Activated CD8-positive, alpha-beta T cell treated with anti-CD3 and anti-CD28 coated beads, Interleukin-2, amount 10 ng/mL, durations not matched to agents 7 days and 5 days (primary cell): ENCODE measurements at regions not wholly inside any gene's neighbourhood (a gene's known extent, or its start where the extent isn't known, plus 50 kb on each side); places are given as distances from the start of the nearest gene placed in this dataset.

Source experiments
- ATAC-seq: fragments of 150-1000 bp; cut with Tn5 transposase; one replicate; pipeline ENCODE4 v1.10.0; 2021; ENCODE audit warnings: moderate library complexity
- CTCF ChIA-PET: fragments of 350-600 bp; sonication (Branson Sonifier 250); formaldehyde crosslinking; loops from one replicate; lab custom pipeline; 2021; ENCODE audit warnings: antibody characterized with exemption; lab: Charles Lee
- POLR2A ChIA-PET: fragments of 350-600 bp; sonication (Branson Sonifier 250); formaldehyde crosslinking; loops from one replicate; lab custom pipeline; 2021; ENCODE audit warnings: antibody characterized with exemption; lab: Charles Lee
- DNase-seq: peaks from one replicate; pipeline ENCODE4 v3.0.0-alpha.2; 2020
- H3K27ac Mint-ChIP-seq: one replicate; pipeline ENCODE4 v1.8.0; 2021; ENCODE audit warnings: mild to moderate bottlenecking, mixed read lengths
- H3K27me3 Mint-ChIP-seq: one replicate; pipeline ENCODE4 v1.8.0; 2021; ENCODE audit warnings: low read depth, mixed read lengths
- H3K36me3 Mint-ChIP-seq: one replicate; pipeline ENCODE4 v1.8.0; 2021; ENCODE audit warnings: low read depth, mixed read lengths
- H3K4me1 Mint-ChIP-seq: one replicate; pipeline ENCODE4 v1.8.0; 2021; ENCODE audit warnings: low read depth, mixed read lengths
- H3K4me3 Mint-ChIP-seq: one replicate; pipeline ENCODE4 v1.8.0; 2021; ENCODE audit warnings: mild to moderate bottlenecking, mixed read lengths
- H3K9me3 Mint-ChIP-seq: one replicate; pipeline ENCODE4 v1.8.0; 2022; ENCODE audit warnings: mixed read lengths; ENCODE audit not compliant: insufficient read depth

DNA sequence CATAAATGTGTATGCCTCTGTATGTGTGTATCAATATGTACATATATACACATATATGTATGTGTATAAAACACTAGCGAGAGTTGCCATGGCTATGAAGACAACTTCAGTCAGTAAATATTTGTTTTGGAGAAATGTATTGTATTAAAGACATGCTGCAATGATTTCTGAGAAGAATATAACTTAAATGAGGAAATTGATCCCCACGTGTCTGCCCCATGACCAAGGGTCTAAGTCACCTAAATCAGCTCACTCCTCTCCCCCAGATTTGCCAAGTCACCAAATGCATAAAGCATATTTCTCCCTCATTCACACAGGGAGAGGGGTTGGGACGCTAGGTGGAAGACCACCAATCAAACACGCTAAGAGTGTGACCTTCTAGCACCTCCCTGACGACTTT lies 58.3 kb upstream of the LYST start:
- POLR2A ChIA-PET, result no interaction called here
- H3K27ac Mint-ChIP-seq, result no peak overlapping the region
- H3K9me3 Mint-ChIP-seq, result no peaks in the 10 kb centered on the region
- DNase-seq (no peak), ATAC-seq (no peak)
- CTCF ChIA-PET, result interaction anchor here (0.8 to 1.1 kb wide), 2 partner anchors 8 to 23 kb away, joined by 3 to 4 read pairs; no protein-coding TSS in a partner anchor
- peaks cover 20% of the 10 kb centered on the region for H3K4me1 Mint-ChIP-seq
- H3K36me3 Mint-ChIP-seq, result no peaks in the 10 kb centered on the region
- H3K27me3 Mint-ChIP-seq, result no peaks in the 10 kb centered on the region
- H3K4me3 Mint-ChIP-seq, result no peak overlapping the region

DNA sequence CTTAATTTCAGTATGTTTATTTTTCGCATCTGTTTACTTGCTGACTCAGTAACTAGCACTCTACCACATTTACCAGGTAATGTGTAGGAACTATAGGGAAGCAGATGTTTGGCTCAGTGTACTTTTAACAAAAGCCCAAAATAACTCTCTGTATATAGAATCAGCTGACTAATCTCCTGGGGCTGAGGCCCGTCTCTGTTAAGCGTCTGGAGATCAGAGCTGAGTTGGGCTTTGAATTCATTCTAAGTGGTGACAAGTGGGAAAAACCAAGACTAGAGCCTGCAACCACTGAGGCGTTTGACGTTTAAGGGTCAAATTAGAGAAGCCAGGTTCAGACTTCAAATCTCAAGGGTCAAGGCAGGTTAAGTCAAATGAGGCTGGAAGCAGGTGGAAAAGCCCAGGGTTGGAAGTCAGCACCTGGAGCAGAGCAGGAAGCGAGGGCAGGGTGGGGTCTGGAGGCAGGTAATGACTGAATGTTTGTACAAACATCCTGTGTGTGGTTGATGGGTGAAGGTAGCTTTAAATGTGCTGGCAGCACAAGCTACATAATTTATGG lies 56.8 kb upstream of the LYST start:
- ChIA-PET POLR2A (interaction anchor here (0.9 to 1.3 kb wide), 3 partner anchors 15 to 58 kb away, joined by 3 to 4 read pairs (median 3); no protein-coding TSS in a partner anchor), CTCF (interaction anchor here (0.6 to 1.8 kb wide), 10 partner anchors 9 to 80 kb away, joined by 3 to 10 read pairs (median 4); partner anchors contain the start of gene LYST)
- peak overlapping the region; percentile 69 for H3K27ac Mint-ChIP-seq
- ATAC-seq, result peak; percentile 61
- H3K9me3 Mint-ChIP-seq, result no peaks in the 10 kb centered on the region
- H3K4me3 Mint-ChIP-seq, result peak overlapping the region; percentile 2
- H3K36me3 Mint-ChIP-seq, result no peaks in the 10 kb centered on the region
- no peaks in the 10 kb centered on the region for H3K27me3 Mint-ChIP-seq
- peak; percentile 47 for DNase-seq
- H3K4me1 Mint-ChIP-seq, result peaks cover 24% of the 10 kb centered on the region

DNA sequence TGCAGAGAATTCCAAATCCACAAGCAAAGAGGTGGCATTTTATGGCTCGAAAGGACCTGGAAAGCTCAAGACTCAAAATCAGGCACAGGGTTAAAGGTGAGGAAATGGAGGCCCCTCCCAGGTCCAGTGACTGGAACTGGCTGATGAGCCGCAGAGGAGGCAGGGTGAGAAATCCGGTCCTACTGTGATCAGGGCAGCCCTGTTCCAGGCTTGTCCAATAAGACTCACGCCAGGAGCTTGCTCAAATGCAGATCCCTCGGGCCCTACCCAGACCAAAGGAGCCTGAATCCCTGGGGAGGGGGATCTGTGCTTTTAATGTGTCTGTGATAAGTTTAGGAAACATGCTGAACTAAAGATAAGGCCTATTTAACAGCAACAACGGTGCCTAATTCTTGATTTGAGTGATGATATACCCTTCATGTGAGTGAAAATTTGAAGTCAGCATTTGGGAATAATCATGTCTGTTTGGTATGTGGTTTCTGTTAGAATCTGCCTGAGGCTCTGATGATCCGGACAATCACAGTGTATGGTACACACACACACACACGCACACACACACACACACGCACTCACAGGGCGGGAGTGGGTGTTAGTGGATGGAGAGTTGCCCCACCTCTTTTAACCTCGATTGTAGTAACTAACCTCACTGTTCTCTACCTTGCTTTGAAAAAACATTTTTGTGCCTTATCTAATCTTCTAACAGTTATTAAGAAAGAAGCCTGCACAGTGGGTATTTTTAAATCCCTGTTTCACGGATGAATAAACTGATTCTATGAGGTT lies 54.1 kb upstream of the LYST start:
- H3K27me3 Mint-ChIP-seq, result no peaks in the 10 kb centered on the region
- H3K4me3 Mint-ChIP-seq, result no peak overlapping the region
- POLR2A ChIA-PET, result interaction anchor here (0.6 kb wide), 1 partner anchor 20 kb away, joined by 3 read pairs; no protein-coding TSS in a partner anchor
- CTCF ChIA-PET, result interaction anchor here (1.2 kb wide), 1 partner anchor 35 kb away, joined by 3 read pairs; no protein-coding TSS in a partner anchor
- H3K27ac Mint-ChIP-seq, result no peak overlapping the region
- DNase-seq, result no peak
- H3K4me1 Mint-ChIP-seq, result peaks cover 32% of the 10 kb centered on the region
- ATAC-seq, result no peak
- no peaks in the 10 kb centered on the region for H3K36me3 Mint-ChIP-seq
- no peaks in the 10 kb centered on the region for H3K9me3 Mint-ChIP-seq

DNA sequence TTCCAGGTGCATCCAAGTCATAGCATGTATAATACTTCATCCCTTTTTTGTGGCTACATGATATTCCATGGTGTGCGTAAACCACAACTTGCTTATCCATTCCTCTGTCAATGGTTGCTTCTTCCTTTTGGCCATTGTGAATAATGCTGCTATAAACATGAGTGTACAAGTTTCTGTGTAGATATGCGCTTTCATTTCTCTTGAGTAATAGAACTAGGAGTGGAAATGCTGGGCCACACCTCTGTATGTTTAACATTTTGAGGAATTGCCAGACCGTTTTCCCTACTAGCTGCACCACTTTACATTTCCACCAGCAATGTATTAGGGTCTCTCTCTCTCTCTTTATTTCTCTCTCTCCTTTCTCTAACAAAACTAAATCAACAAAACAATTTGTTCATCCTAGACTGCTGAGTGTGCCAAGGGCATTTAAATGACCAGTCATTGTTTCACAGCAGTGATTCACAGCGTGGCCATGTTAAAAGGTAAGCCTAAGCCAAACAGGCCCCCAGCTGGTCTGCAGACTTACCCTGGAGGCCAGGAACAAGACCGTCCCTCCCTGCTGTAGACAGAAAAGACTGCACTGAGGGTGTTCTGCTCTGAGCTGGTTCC lies 53.2 kb upstream of the LYST start:
- Mint-ChIP-seq H3K27me3 (no peaks in the 10 kb centered on the region), H3K36me3 (no peaks in the 10 kb centered on the region), H3K4me3 (no peak overlapping the region), H3K27ac (no peak overlapping the region), H3K9me3 (no peaks in the 10 kb centered on the region), H3K4me1 (peaks cover 32% of the 10 kb centered on the region)
- DNase-seq, result no peak
- ChIA-PET CTCF (interaction anchor here (1.2 kb wide), 1 partner anchor 36 kb away, joined by 3 read pairs; no protein-coding TSS in a partner anchor), POLR2A (interaction anchor here (0.6 kb wide), 1 partner anchor 19 kb away, joined by 3 read pairs; no protein-coding TSS in a partner anchor)
- no peak for ATAC-seq

DNA sequence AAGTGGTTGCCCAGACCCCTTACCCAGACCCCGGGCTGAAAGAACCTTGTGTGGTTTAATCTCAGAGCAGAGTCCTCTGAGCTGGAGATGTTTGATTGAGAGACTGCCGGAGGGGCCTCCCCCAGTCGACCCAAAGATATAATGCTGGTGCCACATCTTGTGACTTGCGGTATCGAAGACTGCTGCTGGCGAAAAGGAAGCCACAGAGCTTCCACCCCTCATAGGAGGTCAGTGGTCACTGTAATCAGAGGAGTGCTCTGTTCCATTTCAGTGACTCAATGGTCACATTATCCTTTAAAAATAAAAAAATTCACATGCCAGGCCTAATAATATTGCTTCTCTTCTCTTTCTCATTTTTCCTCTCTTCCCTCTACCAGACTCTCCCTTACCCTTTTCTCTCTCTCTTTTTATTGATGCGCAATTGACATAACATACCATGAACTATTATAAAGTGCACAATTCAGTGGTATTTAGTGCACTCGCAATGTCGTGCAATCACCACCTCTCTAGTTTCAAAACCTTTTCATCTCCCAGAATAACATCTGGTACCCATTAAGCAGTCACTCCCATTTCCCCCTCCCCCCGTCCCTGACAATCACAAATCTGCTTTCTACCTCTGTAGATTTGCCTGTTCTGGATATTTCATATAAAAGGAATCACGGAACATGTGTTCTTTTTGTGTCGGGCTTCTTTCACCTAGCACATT lies 52.6 kb upstream of the LYST start:
- Mint-ChIP-seq H3K27me3 (no peaks in the 10 kb centered on the region), H3K27ac (no peak overlapping the region), H3K4me3 (no peak overlapping the region), H3K4me1 (peaks cover 28% of the 10 kb centered on the region), H3K36me3 (no peaks in the 10 kb centered on the region), H3K9me3 (no peaks in the 10 kb centered on the region)
- ChIA-PET POLR2A (interaction anchor here (1.5 kb wide), 1 partner anchor 10 kb away, joined by 3 read pairs; no protein-coding TSS in a partner anchor), CTCF (no interaction called here)
- DNase-seq (no peak), ATAC-seq (no peak)

DNA sequence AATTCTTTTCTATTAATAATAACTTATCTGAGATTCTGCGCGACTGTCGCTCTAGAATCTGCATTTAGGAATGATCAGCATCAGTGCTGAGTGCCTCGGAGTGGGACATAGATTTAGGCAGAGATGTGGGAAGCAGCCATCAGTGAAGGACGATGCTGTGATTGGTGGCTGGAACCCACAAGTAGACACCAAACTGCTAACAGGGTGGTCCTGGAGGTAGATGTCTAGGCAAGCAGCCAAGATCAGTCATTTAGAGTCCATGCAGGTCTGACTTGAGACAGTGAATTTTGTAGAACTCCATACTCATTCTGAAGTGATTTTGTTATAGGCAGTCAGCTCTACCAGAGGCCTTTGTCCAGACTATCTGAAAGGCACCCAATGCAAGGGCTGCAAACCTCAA lies 51.8 kb upstream of the LYST start:
- Mint-ChIP-seq H3K4me1 (peaks cover 20% of the 10 kb centered on the region), H3K27ac (no peak overlapping the region), H3K4me3 (no peak overlapping the region), H3K27me3 (no peaks in the 10 kb centered on the region), H3K9me3 (no peaks in the 10 kb centered on the region), H3K36me3 (no peaks in the 10 kb centered on the region)
- CTCF ChIA-PET, result no interaction called here
- DNase-seq (no peak), ATAC-seq (no peak)
- POLR2A ChIA-PET, result interaction anchor here (1.1 to 1.5 kb wide), 3 partner anchors 9 to 36 kb away, joined by 3 to 4 read pairs (median 4); no protein-coding TSS in a partner anchor

DNA sequence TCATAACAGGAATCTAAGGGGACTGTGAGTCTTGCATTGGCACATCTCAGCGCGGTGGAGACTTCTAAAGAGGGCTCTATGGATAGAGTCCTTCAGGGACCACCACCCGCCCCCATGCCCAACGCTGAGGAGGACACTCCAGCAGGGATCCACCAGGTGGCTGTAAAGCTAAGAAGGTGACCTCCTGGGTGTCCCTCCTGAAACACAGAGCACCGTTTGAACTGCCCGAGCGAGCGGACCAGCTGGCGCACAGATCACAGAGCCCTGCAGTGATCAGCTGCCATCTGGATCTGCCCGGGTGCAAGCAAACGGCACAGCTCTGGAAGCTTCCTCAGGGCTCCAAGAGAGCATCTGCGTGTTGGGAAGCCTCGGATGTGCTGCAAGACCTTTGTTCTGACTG lies 51.3 kb upstream of the LYST start:
- H3K4me1 Mint-ChIP-seq, result peaks cover 15% of the 10 kb centered on the region
- H3K9me3 Mint-ChIP-seq, result no peaks in the 10 kb centered on the region
- ChIA-PET POLR2A (interaction anchor here (1.1 to 1.9 kb wide), 4 partner anchors 9 to 54 kb away, joined by 3 to 5 read pairs (median 4); no protein-coding TSS in a partner anchor), CTCF (interaction anchor here (1.1 to 2.1 kb wide), 4 partner anchors 12 to 53 kb away, joined by 3 to 13 read pairs (median 6); no protein-coding TSS in a partner anchor)
- H3K4me3 Mint-ChIP-seq, result no peak overlapping the region
- DNase-seq, result no peak
- no peaks in the 10 kb centered on the region for H3K36me3 Mint-ChIP-seq
- H3K27me3 Mint-ChIP-seq, result no peaks in the 10 kb centered on the region
- ATAC-seq, result no peak
- no peak overlapping the region for H3K27ac Mint-ChIP-seq

DNA sequence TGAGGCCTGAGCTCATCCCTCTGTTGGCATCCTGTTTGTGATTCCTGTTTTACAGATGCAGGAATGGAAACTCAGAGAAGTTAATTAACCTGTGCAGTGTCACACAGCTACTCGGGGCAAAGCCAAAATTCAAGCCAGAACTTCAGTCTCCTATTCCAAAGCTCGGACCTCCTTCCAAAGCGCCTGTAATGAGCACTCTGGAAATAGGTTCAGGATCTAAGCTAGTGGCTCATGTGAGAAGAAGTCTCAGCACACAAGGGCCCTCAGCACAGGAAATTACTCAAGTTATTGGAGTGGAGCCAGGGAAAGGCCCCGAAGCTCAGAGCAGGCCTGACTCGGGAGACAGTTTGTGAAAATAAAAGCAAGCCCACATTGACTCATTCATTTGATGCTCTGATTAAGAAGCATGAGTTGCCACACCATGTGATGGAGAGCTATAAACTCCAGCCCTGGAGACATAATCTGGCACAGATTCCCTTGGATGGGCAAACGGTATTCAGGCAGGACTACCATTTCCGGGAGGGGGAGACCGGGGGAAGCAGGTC lies 50.6 kb upstream of the LYST start:
- ATAC-seq, result peak; percentile 57
- ChIA-PET POLR2A (interaction anchor here (1.0 to 1.9 kb wide), 4 partner anchors 16 to 54 kb away, joined by 3 to 5 read pairs (median 4); no protein-coding TSS in a partner anchor), CTCF (interaction anchor here (0.8 to 2.1 kb wide), 6 partner anchors 8 to 75 kb away, joined by 3 to 13 read pairs (median 4); no protein-coding TSS in a partner anchor)
- peaks cover 11% of the 10 kb centered on the region for H3K4me1 Mint-ChIP-seq
- no peak overlapping the region for H3K27ac Mint-ChIP-seq
- DNase-seq, result peak; percentile 37
- H3K27me3 Mint-ChIP-seq, result no peaks in the 10 kb centered on the region
- H3K36me3 Mint-ChIP-seq, result no peaks in the 10 kb centered on the region
- no peaks in the 10 kb centered on the region for H3K9me3 Mint-ChIP-seq
- no peak overlapping the region for H3K4me3 Mint-ChIP-seq
